GM12892 (cell line): ENCODE measurements at regions not wholly inside any gene's neighbourhood (a gene's known extent, or its start where the extent isn't known, plus 50 kb on each side); places are given as distances from the start of the nearest gene placed in this dataset.

Experiments used
- POLR2A ChIP-seq: IDR thresholded peaks from 2 replicates; pipeline ENCODE4 v1.6.1; 2011; ENCODE audit warnings: low read depth, low read length, control low read depth
- POLR2AphosphoS5 ChIP-seq: IDR thresholded peaks from 2 replicates; pipeline ENCODE4 v1.6.1; 2011; ENCODE audit warnings: low read depth, low read length, control low read depth
- TAF1 ChIP-seq: IDR thresholded peaks from 2 replicates; pipeline ENCODE4 v1.6.1; 2011; ENCODE audit warnings: low read depth, mild to moderate bottlenecking, control low read depth, low read length, borderline replicate concordance

DNA sequence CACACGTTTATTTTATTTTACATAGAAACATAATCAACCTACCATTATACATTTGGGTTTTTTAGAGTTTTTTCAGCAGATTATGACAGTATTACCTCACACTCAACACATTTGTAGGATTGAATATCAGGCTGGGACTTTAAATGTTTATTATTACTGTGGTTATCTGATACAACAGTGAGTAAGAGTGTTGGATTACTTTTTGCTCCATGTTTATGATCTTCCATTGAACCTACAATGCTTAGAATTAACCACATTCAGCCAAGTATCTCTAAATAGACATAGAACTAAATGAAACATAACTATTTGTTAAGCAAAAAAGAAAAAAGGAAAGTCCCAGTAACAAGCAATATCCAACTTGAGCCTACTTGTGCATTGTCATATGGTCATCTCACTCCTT lies 607.4 kb upstream of the PITX2 start:
- TF ChIP-seq POLR2A (no peak), POLR2AphosphoS5 (no peak), TAF1 (no peak)
